Breast epithelium (tissue), 4 donors: ENCODE measurements at regions not wholly inside any gene's neighbourhood (a gene's known extent, or its start where the extent isn't known, plus 50 kb on each side); places are given as distances from the start of the nearest gene placed in this dataset.

Source experiments
- DNase-seq, 2 donors: peaks; one replicate each; pipeline ENCODE4 v3.0.0-alpha.2; 2019; ENCODE audit warnings: low spot score in 2 of 2
- H3K27ac ChIP-seq, 2 donors: fragments of 200-600 bp; sonication (generic) in 1 of 2; one replicate each; pipeline ENCODE4 v1.5.1; 2016 to 2019; ENCODE audit warnings: mild to moderate bottlenecking in 1 of 2
- H3K27me3 ChIP-seq, 2 donors: fragments of 200-600 bp; sonication (generic) in 1 of 2; one replicate each; pipeline versions ENCODE4 v1.5.1 to v1.6.0; 2017 to 2019; ENCODE audit warnings: control low read depth in 1 of 2, mild to moderate bottlenecking in 1 of 2
- H3K36me3 ChIP-seq: fragments of 200-600 bp; one replicate; pipeline ENCODE4 v1.5.1; 2019
- H3K4me1 ChIP-seq, 2 donors: fragments of 200-600 bp; sonication (generic); one replicate each; pipeline ENCODE4 v1.5.1; 2016 to 2019; ENCODE audit warnings: control low read depth in 1 of 2
- H3K4me3 ChIP-seq, 3 donors: fragments of 200-600 bp; sonication (generic); 1 replicate in 2 of 3; 2 replicates in 1 of 3; pipeline ENCODE4 v1.5.1; 2016 to 2019; ENCODE audit warnings: mild to moderate bottlenecking in 3 of 3, moderate library complexity in 2 of 3
- H3K9me3 ChIP-seq, 2 donors: fragments of 200-600 bp; sonication (generic) in 1 of 2; one replicate each; pipeline ENCODE4 v1.5.1; 2016 to 2019; ENCODE audit warnings: control low read depth in 1 of 2
- POLR2A ChIP-seq: fragments of 450-650 bp; IDR thresholded peaks from one replicate; pipeline ENCODE4 v1.6.1; 2016; ENCODE audit warnings: antibody characterized with exemption, mild to moderate bottlenecking, moderate library complexity
- POLR2AphosphoS5 ChIP-seq, 3 donors: sonication (generic); formaldehyde crosslinking; IDR thresholded peaks; one replicate each; pipeline ENCODE4 v1.6.1; 2017; ENCODE audit warnings: antibody characterized with exemption in 3 of 3
- intact Hi-C: fragments of 100-400 bp; cut with DNase I; formaldehyde crosslinking; loops from one replicate; pipeline ENCODE4 v1.15.1; 2023; ENCODE audit warnings: low total_unique reads
- TF ChIP-seq, protein P1 (sequence below), 3 donors: fragments of 450-650 bp; IDR thresholded peaks; one replicate each; pipeline ENCODE4 v1.5.1; 2016 to 2017; ENCODE audit warnings: antibody characterized with exemption in 3 of 3, mild to moderate bottlenecking in 3 of 3, moderate library complexity in 3 of 3

DNA sequence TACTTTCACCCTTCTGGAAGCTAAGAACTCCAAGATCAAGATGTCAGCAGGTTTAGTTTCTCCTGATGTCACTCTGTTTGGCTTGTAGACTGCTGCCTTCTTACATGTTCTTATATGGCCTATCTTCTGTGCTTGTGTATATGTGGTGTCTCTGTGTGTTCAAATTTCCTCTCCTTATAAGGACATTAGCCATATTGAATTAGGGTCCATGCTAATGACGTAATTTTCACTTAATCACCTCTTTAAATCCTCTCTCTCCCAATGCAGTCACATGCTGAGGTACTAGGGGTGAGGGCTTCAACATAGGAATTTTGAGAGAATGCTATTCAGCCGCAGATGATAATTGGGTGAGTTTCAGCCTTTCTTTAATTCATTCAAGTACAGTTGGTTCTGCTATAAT is 458.3 kb upstream of the SYT4 start:
- peaks cover 2 to 3% of the 10 kb centered on the region in 2 donors for H3K9me3 ChIP-seq
- H3K27me3 ChIP-seq, result no peaks in the 10 kb centered on the region
- DNase-seq, result no peak
- H3K4me3 ChIP-seq, result no peak overlapping the region
- intact Hi-C loops, result no loop called here
- H3K27ac ChIP-seq, result no peak overlapping the region
- H3K4me1 ChIP-seq, result no peaks in the 10 kb centered on the region
- H3K36me3 ChIP-seq, result no peaks in the 10 kb centered on the region
- TF ChIP-seq, protein P1, sequence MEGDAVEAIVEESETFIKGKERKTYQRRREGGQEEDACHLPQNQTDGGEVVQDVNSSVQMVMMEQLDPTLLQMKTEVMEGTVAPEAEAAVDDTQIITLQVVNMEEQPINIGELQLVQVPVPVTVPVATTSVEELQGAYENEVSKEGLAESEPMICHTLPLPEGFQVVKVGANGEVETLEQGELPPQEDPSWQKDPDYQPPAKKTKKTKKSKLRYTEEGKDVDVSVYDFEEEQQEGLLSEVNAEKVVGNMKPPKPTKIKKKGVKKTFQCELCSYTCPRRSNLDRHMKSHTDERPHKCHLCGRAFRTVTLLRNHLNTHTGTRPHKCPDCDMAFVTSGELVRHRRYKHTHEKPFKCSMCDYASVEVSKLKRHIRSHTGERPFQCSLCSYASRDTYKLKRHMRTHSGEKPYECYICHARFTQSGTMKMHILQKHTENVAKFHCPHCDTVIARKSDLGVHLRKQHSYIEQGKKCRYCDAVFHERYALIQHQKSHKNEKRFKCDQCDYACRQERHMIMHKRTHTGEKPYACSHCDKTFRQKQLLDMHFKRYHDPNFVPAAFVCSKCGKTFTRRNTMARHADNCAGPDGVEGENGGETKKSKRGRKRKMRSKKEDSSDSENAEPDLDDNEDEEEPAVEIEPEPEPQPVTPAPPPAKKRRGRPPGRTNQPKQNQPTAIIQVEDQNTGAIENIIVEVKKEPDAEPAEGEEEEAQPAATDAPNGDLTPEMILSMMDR (IDR thresholded peaks at IDR 0.05), result no peak
- TF ChIP-seq POLR2AphosphoS5 (IDR thresholded peaks at IDR 0.05), result no peak
- no peak for TF ChIP-seq POLR2A

- Histone ChIP-seq H3K4me3 (no peak overlapping the region), H3K36me3 (no peaks in the 10 kb centered on the region), H3K27me3 (no peaks in the 10 kb centered on the region), H3K9me3 (peaks cover 6 to 11% of the 10 kb centered on the region in 2 donors), H3K4me1 (no peaks in the 10 kb centered on the region), H3K27ac (no peak overlapping the region)
- TF ChIP-seq POLR2AphosphoS5 (IDR thresholded peaks at IDR 0.05) (no peak), POLR2A (no peak)
- TF ChIP-seq, protein P1 (IDR thresholded peaks at IDR 0.05), result no peak
- intact Hi-C loops, result no loop called here
- no peak for DNase-seq
Measured at GRCh38 chr18:43744960-43745745, 467.9 kb upstream of the SYT4 start.

- Histone ChIP-seq H3K27me3 (no peaks in the 10 kb centered on the region), H3K27ac (no peak overlapping the region), H3K9me3 (peaks cover 0 to 28% of the 10 kb centered on the region in 2 donors), H3K4me3 (no peak overlapping the region), H3K36me3 (no peaks in the 10 kb centered on the region), H3K4me1 (no peaks in the 10 kb centered on the region)
- TF ChIP-seq POLR2AphosphoS5 (IDR thresholded peaks at IDR 0.05), result no peak
- TF ChIP-seq, protein P1 (IDR thresholded peaks at IDR 0.05), result no peak
- no peak for TF ChIP-seq POLR2A
- intact Hi-C loops, result no loop called here
- no peak for DNase-seq
Measured at GRCh38 chr18:43751203-43751602, 473.9 kb upstream of the SYT4 start.

GRCh38 chr18:43751835-43752234 is 474.5 kb upstream of the SYT4 start:
- H3K4me1 ChIP-seq, result no peaks in the 10 kb centered on the region
- H3K9me3 ChIP-seq, result peaks cover 0 to 28% of the 10 kb centered on the region in 2 donors
- intact Hi-C loops, result no loop called here
- no peaks in the 10 kb centered on the region for H3K27me3 ChIP-seq
- H3K4me3 ChIP-seq, result no peak overlapping the region
- TF ChIP-seq POLR2A, result no peak
- no peak for TF ChIP-seq POLR2AphosphoS5 (IDR thresholded peaks at IDR 0.05)
- TF ChIP-seq, protein P1 (IDR thresholded peaks at IDR 0.05), result no peak
- H3K27ac ChIP-seq, result no peak overlapping the region
- DNase-seq, result no peak
- H3K36me3 ChIP-seq, result no peaks in the 10 kb centered on the region

DNA sequence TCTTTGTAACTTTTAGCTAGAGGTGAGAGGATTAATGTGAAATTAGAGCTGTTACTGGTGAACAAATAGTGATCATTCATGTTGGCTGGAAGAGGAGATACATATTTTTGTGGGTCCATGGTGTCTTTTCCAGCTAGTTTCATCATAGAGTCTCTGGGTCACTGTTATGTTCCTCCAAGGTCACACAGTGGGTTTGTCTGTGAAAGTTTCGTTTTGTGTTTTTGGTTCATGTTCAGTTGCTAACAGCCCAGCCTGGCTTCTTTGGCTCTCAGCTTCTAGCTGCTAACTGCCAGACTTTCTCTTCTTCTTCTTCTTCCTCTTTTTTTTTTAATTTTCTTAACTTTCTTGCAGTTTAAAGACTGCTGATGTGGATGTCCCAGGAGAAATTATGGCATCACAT is 480.0 kb upstream of the SYT4 start:
- Histone ChIP-seq H3K27ac (no peak overlapping the region), H3K27me3 (no peaks in the 10 kb centered on the region), H3K4me1 (no peaks in the 10 kb centered on the region), H3K4me3 (no peak overlapping the region), H3K36me3 (no peaks in the 10 kb centered on the region), H3K9me3 (peaks cover 0 to 11% of the 10 kb centered on the region in 2 donors)
- no peak for DNase-seq
- TF ChIP-seq POLR2AphosphoS5 (IDR thresholded peaks at IDR 0.05) (no peak), POLR2A (no peak)
- TF ChIP-seq, protein P1 (IDR thresholded peaks at IDR 0.05), result no peak
- intact Hi-C loops, result no loop called here
